ENCODE measurements at regions not wholly inside any gene's neighbourhood (a gene's known extent, or its start where the extent isn't known, plus 50 kb on each side); places are given as distances from the start of the nearest gene placed in this dataset.

DNA sequence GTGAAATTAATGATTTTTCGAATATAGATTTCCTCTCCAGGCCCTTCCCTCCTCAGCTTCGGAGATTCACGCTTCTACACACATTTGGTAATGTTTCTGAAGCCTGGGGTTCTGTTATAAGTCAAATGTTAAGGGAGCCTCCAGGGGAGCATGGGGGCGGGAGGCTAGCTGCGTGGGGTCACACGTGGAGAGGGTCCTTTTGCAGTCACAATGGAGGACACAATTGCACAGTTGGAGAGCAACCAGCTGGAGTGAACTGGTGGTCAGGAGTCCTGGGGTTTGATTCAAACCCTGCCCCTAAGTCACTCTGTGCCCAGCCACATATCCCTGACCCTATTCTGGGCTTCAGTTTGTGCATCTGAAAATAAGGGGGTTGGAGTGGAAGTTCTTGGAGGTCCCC, 481.4 kb downstream of the CDK5RAP2 start:
- no peaks in the 10 kb centered on the region for H3K9me3 ChIP-seq
- intact Hi-C loops (cut with DNase I) = no loop called here
- H3K36me3 ChIP-seq = no peaks in the 10 kb centered on the region
- H3K4me1 ChIP-seq = no peaks in the 10 kb centered on the region
- TF ChIP-seq, protein P1, sequence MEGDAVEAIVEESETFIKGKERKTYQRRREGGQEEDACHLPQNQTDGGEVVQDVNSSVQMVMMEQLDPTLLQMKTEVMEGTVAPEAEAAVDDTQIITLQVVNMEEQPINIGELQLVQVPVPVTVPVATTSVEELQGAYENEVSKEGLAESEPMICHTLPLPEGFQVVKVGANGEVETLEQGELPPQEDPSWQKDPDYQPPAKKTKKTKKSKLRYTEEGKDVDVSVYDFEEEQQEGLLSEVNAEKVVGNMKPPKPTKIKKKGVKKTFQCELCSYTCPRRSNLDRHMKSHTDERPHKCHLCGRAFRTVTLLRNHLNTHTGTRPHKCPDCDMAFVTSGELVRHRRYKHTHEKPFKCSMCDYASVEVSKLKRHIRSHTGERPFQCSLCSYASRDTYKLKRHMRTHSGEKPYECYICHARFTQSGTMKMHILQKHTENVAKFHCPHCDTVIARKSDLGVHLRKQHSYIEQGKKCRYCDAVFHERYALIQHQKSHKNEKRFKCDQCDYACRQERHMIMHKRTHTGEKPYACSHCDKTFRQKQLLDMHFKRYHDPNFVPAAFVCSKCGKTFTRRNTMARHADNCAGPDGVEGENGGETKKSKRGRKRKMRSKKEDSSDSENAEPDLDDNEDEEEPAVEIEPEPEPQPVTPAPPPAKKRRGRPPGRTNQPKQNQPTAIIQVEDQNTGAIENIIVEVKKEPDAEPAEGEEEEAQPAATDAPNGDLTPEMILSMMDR (IDR thresholded peaks at IDR 0.05) = no peak
- no peak for ATAC-seq
- H3K27ac ChIP-seq = no peak overlapping the region
- no peak overlapping the region for H3K4me3 ChIP-seq
- H3K27me3 ChIP-seq (ENCODE audit: low read depth) = no peaks in the 10 kb centered on the region
- DNase-seq = no peak

DNA sequence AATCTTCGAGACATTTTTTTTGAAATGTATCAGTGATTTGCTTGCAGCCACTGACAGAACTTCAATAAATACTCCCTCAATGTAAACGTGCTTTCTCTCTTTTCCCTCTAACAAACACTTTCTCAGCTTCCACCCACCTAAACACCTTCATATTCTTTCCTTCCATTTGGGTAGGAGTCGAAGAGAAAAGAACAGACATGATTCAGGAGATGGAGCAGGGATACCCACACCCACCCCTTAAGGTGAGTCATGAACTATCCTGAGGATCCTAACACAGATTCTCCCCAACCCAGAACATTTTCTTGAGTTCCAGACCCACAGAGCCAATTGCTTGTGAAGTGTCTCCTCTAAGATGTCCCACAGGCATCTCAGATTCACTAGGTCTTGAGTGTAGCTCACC, 488.8 kb downstream of the CDK5RAP2 start:
- ATAC-seq (no peak), DNase-seq (no peak)
- TF ChIP-seq, protein P1 (IDR thresholded peaks at IDR 0.05) = no peak
- H3K27ac ChIP-seq = no peak overlapping the region
- H3K27me3 ChIP-seq (ENCODE audit: low read depth) = no peaks in the 10 kb centered on the region
- H3K4me3 ChIP-seq = no peak overlapping the region
- intact Hi-C loops (cut with DNase I) = no loop called here
- no peaks in the 10 kb centered on the region for H3K9me3 ChIP-seq
- H3K36me3 ChIP-seq = no peaks in the 10 kb centered on the region
- H3K4me1 ChIP-seq = no peaks in the 10 kb centered on the region

DNA sequence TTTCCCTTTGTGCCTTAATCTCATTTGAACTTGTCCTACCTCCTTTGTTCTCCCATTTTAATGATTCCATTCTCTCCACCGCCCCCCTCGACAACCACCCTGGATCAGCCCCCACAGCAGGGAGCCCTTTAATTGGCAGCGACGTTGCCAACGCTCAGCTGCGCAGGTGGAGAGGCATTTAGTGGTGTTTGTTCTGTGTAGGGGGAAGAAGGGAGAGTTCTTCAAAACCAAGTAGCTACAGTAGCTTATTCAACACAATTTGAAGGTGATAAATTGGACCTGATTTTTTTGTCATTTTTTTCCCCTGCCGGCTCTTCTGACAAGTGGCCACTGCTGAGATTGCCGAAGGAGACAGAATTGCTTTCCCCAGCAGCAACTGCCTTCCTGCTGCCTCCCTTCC, 499.1 kb downstream of the CDK5RAP2 start:
- no peak for DNase-seq

DNA sequence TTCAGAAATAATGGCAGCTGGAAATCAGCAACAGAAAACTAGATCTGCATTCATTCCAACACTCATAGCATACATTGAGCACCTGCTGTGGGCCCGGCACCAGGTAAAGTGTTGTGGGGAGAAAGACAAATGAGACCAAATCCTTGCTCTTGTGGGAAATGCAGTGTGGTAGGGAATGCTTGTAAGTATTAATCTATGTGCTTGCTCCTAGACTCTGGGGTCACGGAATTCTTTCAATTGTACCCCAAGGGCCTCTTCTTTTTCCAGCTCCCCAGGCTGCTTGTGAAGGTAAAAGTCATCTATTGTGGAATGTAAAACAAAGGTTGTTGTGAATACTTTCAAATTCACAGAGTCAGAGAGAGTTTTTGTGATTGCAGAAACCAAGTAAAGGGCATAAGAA, 501.9 kb downstream of the CDK5RAP2 start:
- Histone ChIP-seq H3K36me3 (no peaks in the 10 kb centered on the region), H3K4me1 (no peaks in the 10 kb centered on the region), H3K27me3 (ENCODE audit: low read depth) (no peaks in the 10 kb centered on the region), H3K4me3 (no peak overlapping the region), H3K27ac (no peak overlapping the region), H3K9me3 (no peaks in the 10 kb centered on the region)
- TF ChIP-seq, protein P1 (IDR thresholded peaks at IDR 0.05) = no peak
- intact Hi-C loops (cut with DNase I) = no loop called here
- DNase-seq (no peak), ATAC-seq (no peak)

More for the DNA sequence above, 499.1 kb downstream of the CDK5RAP2 start:
- Histone ChIP-seq H3K36me3 (no peaks in the 10 kb centered on the region), H3K27ac (no peak overlapping the region), H3K9me3 (no peaks in the 10 kb centered on the region), H3K4me1 (no peaks in the 10 kb centered on the region), H3K27me3 (ENCODE audit: low read depth) (no peaks in the 10 kb centered on the region), H3K4me3 (no peak overlapping the region)
- TF ChIP-seq, protein P1 (IDR thresholded peaks at IDR 0.05) = no peak
- ATAC-seq = no peak
- intact Hi-C loops (cut with DNase I) = no loop called here

DNA sequence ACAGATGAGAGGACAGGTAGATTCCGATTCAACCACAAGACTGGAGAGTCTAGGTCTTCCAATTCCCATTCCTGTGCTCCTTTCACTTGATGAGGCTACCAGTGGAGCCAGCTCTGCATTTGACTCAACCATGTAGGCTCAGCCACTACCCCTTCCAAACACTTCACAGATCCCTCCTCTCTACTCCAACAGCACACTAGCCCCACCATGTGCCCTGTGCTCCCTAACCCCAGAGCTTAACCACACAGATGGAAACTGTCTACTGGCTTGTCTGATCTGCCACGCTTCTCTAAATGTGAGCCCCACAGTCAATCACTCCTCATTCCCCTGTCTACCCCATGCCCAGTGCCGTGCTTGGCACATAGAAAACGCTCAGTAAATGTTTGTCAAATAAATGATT, 508.2 kb downstream of the CDK5RAP2 start:
- Histone ChIP-seq H3K27me3 (ENCODE audit: low read depth) (no peaks in the 10 kb centered on the region), H3K4me1 (no peaks in the 10 kb centered on the region), H3K27ac (no peak overlapping the region), H3K36me3 (no peaks in the 10 kb centered on the region), H3K4me3 (no peak overlapping the region), H3K9me3 (no peaks in the 10 kb centered on the region)
- TF ChIP-seq, protein P1 (IDR thresholded peaks at IDR 0.05) = no peak
- ATAC-seq (no peak), DNase-seq (no peak)
- intact Hi-C loops (cut with DNase I) = no loop called here

DNA sequence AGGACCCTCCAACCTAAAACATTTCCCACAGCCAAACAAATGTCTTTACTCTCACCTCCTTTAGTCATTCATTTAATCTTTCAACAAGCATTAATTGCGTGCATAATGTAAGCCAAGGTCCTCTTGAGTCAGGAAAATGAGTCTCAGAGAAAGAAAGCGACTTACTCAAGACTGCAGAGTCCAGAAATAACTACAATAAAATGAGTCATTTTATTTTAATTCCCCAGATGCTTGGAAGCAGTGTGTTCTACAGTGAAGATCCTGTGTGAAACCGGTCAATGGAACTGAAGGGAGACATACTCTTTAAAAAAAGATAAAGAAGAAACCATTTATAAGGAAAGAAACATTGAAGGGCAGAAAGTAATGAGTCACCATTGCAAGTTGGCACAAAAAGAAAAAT, 513.7 kb downstream of the CDK5RAP2 start:
- H3K9me3 ChIP-seq = no peaks in the 10 kb centered on the region
- intact Hi-C loops (cut with DNase I) = no loop called here
- no peak overlapping the region for H3K4me3 ChIP-seq
- H3K36me3 ChIP-seq = no peaks in the 10 kb centered on the region
- DNase-seq (no peak), ATAC-seq (no peak)
- TF ChIP-seq, protein P1 (IDR thresholded peaks at IDR 0.05) = no peak
- H3K27me3 ChIP-seq (ENCODE audit: low read depth) = no peaks in the 10 kb centered on the region
- no peaks in the 10 kb centered on the region for H3K4me1 ChIP-seq
- no peak overlapping the region for H3K27ac ChIP-seq
